IMR-90 (cell line): ENCODE measurements at regions not wholly inside any gene's neighbourhood (a gene's known extent, or its start where the extent isn't known, plus 50 kb on each side); places are given as distances from the start of the nearest gene placed in this dataset.

ENCODE experiments used
- ATAC-seq: fragments of 200-7000 bp; cut with Tn5 transposase; 2 replicates; pipeline ENCODE4 v1.9.1; 2020; ENCODE audit warnings: low read depth, mild to moderate bottlenecking, moderate library complexity
- BruUV-seq: library from RNA; stranded (reverse); fragments of 400-500 nt; replicated peaks from 2 replicates; lab custom pipeline; 2021; lab: Mats Ljungman, UMichigan
- CTCF ChIA-PET: fragments of 300-600 bp; formaldehyde crosslinking; extraction: SDS; loops from one replicate; lab custom pipeline; 2021; ENCODE audit warnings: antibody characterized with exemption; lab: Yijun Ruan, JAX
- POLR2A ChIA-PET: fragments of 300-600 bp; sonication (Branson Sonifier 250); formaldehyde crosslinking; loops from one replicate; lab custom pipeline; 2022; ENCODE audit warnings: antibody characterized with exemption; ENCODE audit not compliant: unreplicated experiment; lab: Charles Lee
- DNase-seq: peaks from one replicate; pipeline ENCODE4 v3.0.0; 2013
- H2AFZ ChIP-seq: replicated peaks from 2 replicates; pipeline ENCODE3; 2013; ENCODE audit warnings: low read length, mild to moderate bottlenecking; ENCODE audit not compliant: poor library complexity
- H2AK5ac ChIP-seq: 2 replicates; pipeline ENCODE4 v1.6.1; 2013; ENCODE audit warnings: low read depth, low read length, inconsistent platforms
- H2AK9ac ChIP-seq: replicated peaks from 2 replicates; pipeline ENCODE3; 2013; ENCODE audit warnings: mild to moderate bottlenecking, low read depth, low read length, moderate library complexity; ENCODE audit not compliant: poor library complexity
- H2BK120ac ChIP-seq: 2 replicates; pipeline ENCODE4 v1.6.1; 2013; ENCODE audit warnings: low read depth, low read length, inconsistent platforms
- H2BK15ac ChIP-seq: 3 replicates; pipeline ENCODE4 v1.6.1; 2013; ENCODE audit warnings: low read depth, low read length, inconsistent platforms
- H2BK20ac ChIP-seq: 2 replicates; pipeline ENCODE4 v1.6.1; 2013; ENCODE audit warnings: low read depth, mild to moderate bottlenecking, inconsistent platforms, low read length, moderate library complexity
- H2BK5ac ChIP-seq: 2 replicates; pipeline ENCODE4 v1.6.1; 2013; ENCODE audit warnings: mild to moderate bottlenecking, low read depth, low read length, inconsistent platforms; ENCODE audit not compliant: poor library complexity, severe bottlenecking
- H3K14ac ChIP-seq: replicated peaks from 2 replicates; pipeline ENCODE4 v1.6.1; 2013; ENCODE audit warnings: low read depth, low read length, inconsistent platforms
- H3K18ac ChIP-seq: 2 replicates; pipeline ENCODE4 v1.6.1; 2013; ENCODE audit warnings: low read depth, low read length, control low read depth
- H3K23ac ChIP-seq: 2 replicates; pipeline ENCODE4 v1.6.1; 2013; ENCODE audit warnings: low read depth, low read length, inconsistent platforms
- H3K27ac ChIP-seq: 2 replicates; pipeline ENCODE4 v1.5.1; 2013; ENCODE audit warnings: mild to moderate bottlenecking, control low read depth, low read length; ENCODE audit not compliant: insufficient read depth
- H3K27me3 ChIP-seq: 2 replicates; pipeline ENCODE4 v1.6.1; 2013; ENCODE audit warnings: low read length; ENCODE audit not compliant: control insufficient read depth, insufficient read depth
- H3K36me3 ChIP-seq: 2 replicates; pipeline ENCODE4 v1.6.1; 2013; ENCODE audit warnings: low read length, mixed read lengths; ENCODE audit not compliant: control insufficient read depth, insufficient read depth
- H3K4ac ChIP-seq: 2 replicates; pipeline ENCODE4 v1.6.1; 2013; ENCODE audit warnings: low read depth, low read length, inconsistent platforms
- H3K4me1 ChIP-seq: 2 replicates; pipeline ENCODE4 v1.6.1; 2013; ENCODE audit warnings: low read length, mixed read lengths; ENCODE audit not compliant: control insufficient read depth, insufficient read depth
- H3K4me2 ChIP-seq: 2 replicates; pipeline ENCODE4 v1.6.1; 2013; ENCODE audit warnings: low read depth, mild to moderate bottlenecking, control low read depth, low read length, moderate library complexity
- H3K4me3 ChIP-seq: 2 replicates; pipeline ENCODE4 v1.5.1; 2013; ENCODE audit warnings: low read depth, mild to moderate bottlenecking, control low read depth, low read length, moderate library complexity; ENCODE audit not compliant: insufficient read depth
- H3K56ac ChIP-seq: 2 replicates; pipeline ENCODE4 v1.6.1; 2013; ENCODE audit warnings: low read length, inconsistent platforms; ENCODE audit not compliant: insufficient read depth; ENCODE audit errors: extremely low read depth
- H3K79me1 ChIP-seq, 2 experiments: 2 replicates each; pipeline ENCODE4 v1.6.1; 2013; ENCODE audit warnings: low read length in 2 of 2, inconsistent platforms in 1 of 2, low read depth in 1 of 2
- H3K9ac ChIP-seq: 2 replicates; pipeline ENCODE4 v1.6.1; 2013; ENCODE audit warnings: low read depth, low read length, control low read depth
- H3K9me1 ChIP-seq: 2 replicates; pipeline ENCODE4 v1.6.1; 2013; ENCODE audit warnings: low read length, inconsistent platforms; ENCODE audit not compliant: insufficient read depth
- H3K9me3 ChIP-seq: 2 replicates; pipeline ENCODE4 v1.6.1; 2013; ENCODE audit warnings: low read length; ENCODE audit not compliant: control insufficient read depth, insufficient read depth
- H4K20me1 ChIP-seq: 2 replicates; pipeline ENCODE4 v1.6.1; 2013; ENCODE audit warnings: low read length, inconsistent platforms; ENCODE audit not compliant: insufficient read depth
- H4K5ac ChIP-seq: 2 replicates; pipeline ENCODE4 v1.6.1; 2013; ENCODE audit warnings: mild to moderate bottlenecking, low read depth, low read length, control low read depth
- H4K8ac ChIP-seq, 2 experiments: 2 replicates each; pipeline ENCODE4 v1.6.1; 2013; ENCODE audit warnings: low read depth in 2 of 2, low read length in 2 of 2, control low read depth in 1 of 2, inconsistent platforms in 1 of 2
- H4K91ac ChIP-seq: 2 replicates; pipeline ENCODE4 v1.6.1; 2013; ENCODE audit warnings: low read depth, low read length, inconsistent platforms; ENCODE audit not compliant: insufficient read depth
- CEBPB ChIP-seq: IDR thresholded peaks from 2 replicates; pipeline ENCODE4 v1.6.1; 2012; ENCODE audit warnings: low read depth, low read length, improper control_type of control experiment
- CHD1 ChIP-seq: IDR thresholded peaks from 2 replicates; pipeline ENCODE4 v1.6.1; 2012; ENCODE audit warnings: low read depth, low read length, improper control_type of control experiment
- FOS ChIP-seq: fragments of 150-350 bp; IDR thresholded peaks from 2 replicates; pipeline ENCODE4 v1.6.1; 2016; ENCODE audit warnings: low read depth, low read length
- MAFK ChIP-seq: IDR thresholded peaks from 2 replicates; pipeline ENCODE4 v1.6.1; 2012; ENCODE audit warnings: low read depth, low read length, improper control_type of control experiment
- MXI1 ChIP-seq: IDR thresholded peaks from 2 replicates; pipeline ENCODE4 v1.6.1; 2012; ENCODE audit warnings: low read depth, mild to moderate bottlenecking, low read length, moderate library complexity, borderline replicate concordance
- NFE2L2 ChIP-seq: fragments of 150-350 bp; IDR thresholded peaks from 2 replicates; pipeline ENCODE4 v1.6.1; 2016; ENCODE audit warnings: low read depth, mild to moderate bottlenecking, low read length
- POLR2A ChIP-seq: IDR thresholded peaks from 2 replicates; pipeline ENCODE4 v1.6.1; 2012; ENCODE audit warnings: mild to moderate bottlenecking, low read depth, low read length
- RAD21 ChIP-seq: IDR thresholded peaks from 2 replicates; pipeline ENCODE4 v1.6.1; 2012; ENCODE audit warnings: low read length, improper control_type of control experiment
- RFX5 ChIP-seq: IDR thresholded peaks from 2 replicates; pipeline ENCODE4 v1.8.0; 2012; ENCODE audit warnings: low read depth, mild to moderate bottlenecking, low read length, moderate library complexity
- SMC3 ChIP-seq: fragments of 150-350 bp; IDR thresholded peaks from 2 replicates; pipeline ENCODE4 v1.6.1; 2016; ENCODE audit warnings: low read depth, mild to moderate bottlenecking, antibody characterized with exemption, low read length, moderate library complexity
- dilution Hi-C: fragments of 300-500 bp; cut with HindIII; formaldehyde crosslinking; loops from one replicate; pipeline ENCODE4 v1.14.3; 2018; ENCODE audit warnings: low sequenced_read_pairs; ENCODE audit not compliant: unreplicated experiment
- in situ Hi-C: fragments of 300-500 bp; cut with MboI; formaldehyde crosslinking; loops from 3 replicates; pipeline ENCODE4 v1.14.3; 2019; ENCODE audit warnings: low sequenced_read_pairs, inconsistent platforms, mixed read lengths
- intact Hi-C: fragments of 100-400 bp; cut with micrococcal nuclease; formaldehyde crosslinking; loops from 2 replicates; pipeline ENCODE4 v1.10.0; 2022
- TF ChIP-seq, protein P1 (sequence below): fragments of 150-350 bp; IDR thresholded peaks from 2 replicates; pipeline ENCODE4 v1.6.1; 2017; ENCODE audit warnings: mild to moderate bottlenecking, antibody characterized with exemption, low read length, low read depth
- TF ChIP-seq, protein P2 (sequence below): conservative IDR thresholded peaks from 2 replicates; pipeline ENCODE4 v1.5.1; 2012; ENCODE audit warnings: mild to moderate bottlenecking, low read depth, low read length, improper control_type of control experiment

DNA sequence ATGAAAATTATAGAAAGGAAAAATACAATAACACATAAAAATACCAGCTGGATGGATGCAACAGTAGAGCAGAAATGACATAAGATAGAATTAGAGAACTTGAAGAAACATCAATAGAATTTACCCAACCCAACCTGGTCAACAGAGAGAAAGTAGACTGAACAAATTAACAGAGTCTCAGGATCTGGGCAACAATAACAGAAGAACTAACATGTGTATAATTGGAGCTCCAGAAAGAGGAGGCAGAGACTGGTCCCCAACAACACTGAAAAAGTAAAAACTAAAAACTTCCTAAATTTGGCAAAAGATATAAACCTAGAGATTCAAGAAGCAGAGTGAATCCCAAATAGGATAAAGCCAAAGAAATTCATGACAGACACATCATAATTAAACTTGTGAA lies 458.8 kb downstream of the RPS24 start:
- no peak overlapping the region for H3K4ac ChIP-seq
- H3K4me2 ChIP-seq, result no peak overlapping the region
- no peaks in the 10 kb centered on the region for H3K79me1 ChIP-seq
- no peak overlapping the region for H4K8ac ChIP-seq
- no peak overlapping the region for H3K4me3 ChIP-seq
- no peaks in the 10 kb centered on the region for H4K20me1 ChIP-seq
- no peak overlapping the region for H3K27ac ChIP-seq
- H3K56ac ChIP-seq, result no peak overlapping the region
- no peak overlapping the region for H2AK5ac ChIP-seq
- H2AFZ ChIP-seq, result no peak overlapping the region
- no peak overlapping the region for H3K23ac ChIP-seq
- no peak overlapping the region for H4K91ac ChIP-seq
- no peak overlapping the region for H3K18ac ChIP-seq
- ChIA-PET CTCF (no interaction called here), POLR2A (no interaction called here)
- no peak overlapping the region for H4K5ac ChIP-seq
- no TSS peak for BruUV-seq
- TF ChIP-seq CHD1 (no peak), NFE2L2 (no peak), RFX5 (no peak), RAD21 (no peak), MAFK (no peak), FOS (no peak), SMC3 (no peak), CEBPB (no peak), MXI1 (no peak), POLR2A (no peak)
- TF ChIP-seq, protein P1, sequence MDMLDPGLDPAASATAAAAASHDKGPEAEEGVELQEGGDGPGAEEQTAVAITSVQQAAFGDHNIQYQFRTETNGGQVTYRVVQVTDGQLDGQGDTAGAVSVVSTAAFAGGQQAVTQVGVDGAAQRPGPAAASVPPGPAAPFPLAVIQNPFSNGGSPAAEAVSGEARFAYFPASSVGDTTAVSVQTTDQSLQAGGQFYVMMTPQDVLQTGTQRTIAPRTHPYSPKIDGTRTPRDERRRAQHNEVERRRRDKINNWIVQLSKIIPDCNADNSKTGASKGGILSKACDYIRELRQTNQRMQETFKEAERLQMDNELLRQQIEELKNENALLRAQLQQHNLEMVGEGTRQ, result no peak
- TF ChIP-seq, protein P2, sequence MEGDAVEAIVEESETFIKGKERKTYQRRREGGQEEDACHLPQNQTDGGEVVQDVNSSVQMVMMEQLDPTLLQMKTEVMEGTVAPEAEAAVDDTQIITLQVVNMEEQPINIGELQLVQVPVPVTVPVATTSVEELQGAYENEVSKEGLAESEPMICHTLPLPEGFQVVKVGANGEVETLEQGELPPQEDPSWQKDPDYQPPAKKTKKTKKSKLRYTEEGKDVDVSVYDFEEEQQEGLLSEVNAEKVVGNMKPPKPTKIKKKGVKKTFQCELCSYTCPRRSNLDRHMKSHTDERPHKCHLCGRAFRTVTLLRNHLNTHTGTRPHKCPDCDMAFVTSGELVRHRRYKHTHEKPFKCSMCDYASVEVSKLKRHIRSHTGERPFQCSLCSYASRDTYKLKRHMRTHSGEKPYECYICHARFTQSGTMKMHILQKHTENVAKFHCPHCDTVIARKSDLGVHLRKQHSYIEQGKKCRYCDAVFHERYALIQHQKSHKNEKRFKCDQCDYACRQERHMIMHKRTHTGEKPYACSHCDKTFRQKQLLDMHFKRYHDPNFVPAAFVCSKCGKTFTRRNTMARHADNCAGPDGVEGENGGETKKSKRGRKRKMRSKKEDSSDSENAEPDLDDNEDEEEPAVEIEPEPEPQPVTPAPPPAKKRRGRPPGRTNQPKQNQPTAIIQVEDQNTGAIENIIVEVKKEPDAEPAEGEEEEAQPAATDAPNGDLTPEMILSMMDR, result no peak
- no peak overlapping the region for H2BK5ac ChIP-seq
- ATAC-seq, result no peak
- H2AK9ac ChIP-seq, result no peak overlapping the region
- no peaks in the 10 kb centered on the region for H3K4me1 ChIP-seq
- H3K9ac ChIP-seq, result no peak overlapping the region
- no peak overlapping the region for H3K14ac ChIP-seq
- no peaks in the 10 kb centered on the region for H3K9me1 ChIP-seq
- no peak overlapping the region for H2BK20ac ChIP-seq
- H2BK15ac ChIP-seq, result no peak overlapping the region
- DNase-seq, result no peak
- no peaks in the 10 kb centered on the region for H3K27me3 ChIP-seq
- intact Hi-C loops (no loop called here), in situ Hi-C loops (no loop called here), dilution Hi-C loops (no loop called here)
- H3K9me3 ChIP-seq, result peaks cover 13% of the 10 kb centered on the region
- H2BK120ac ChIP-seq, result no peak overlapping the region
- H3K36me3 ChIP-seq, result no peaks in the 10 kb centered on the region
